ENCODE measurements at regions not wholly inside any gene's neighbourhood (a gene's known extent, or its start where the extent isn't known, plus 50 kb on each side); places are given as distances from the start of the nearest gene placed in this dataset.

- no peak overlapping the region for H3K4me2 ChIP-seq (ENCODE audit: low read depth, low read length, poor library complexity, severe bottlenecking)
- no peak overlapping the region for H3K4me3 ChIP-seq (ENCODE audit: low read length, poor library complexity, severe bottlenecking)
- H2AFZ ChIP-seq (ENCODE audit: low read length), result peak overlapping the region; percentile 76
- H3K9ac ChIP-seq (ENCODE audit: low read depth, low read length, poor library complexity, severe bottlenecking), result no peak overlapping the region
- no peaks in the 10 kb centered on the region for H4K20me1 ChIP-seq (ENCODE audit: insufficient read depth, low read length, poor library complexity, severe bottlenecking)
- no peaks in the 10 kb centered on the region for H3K36me3 ChIP-seq (ENCODE audit: insufficient read depth, low read length)
- no peaks in the 10 kb centered on the region for H3K79me2 ChIP-seq (ENCODE audit: insufficient read depth, low read length)
- no peaks in the 10 kb centered on the region for H3K9me3 ChIP-seq (ENCODE audit: insufficient read depth, low read depth, low read length)
- no peak for TF ChIP-seq EZH2phosphoT487 (IDR thresholded peaks at IDR 0.05; ENCODE audit: borderline replicate concordance)
- no peak for TF ChIP-seq CTCF (conservative IDR thresholded peaks at IDR 0.05; ENCODE audit: low read length)
- no peaks in the 10 kb centered on the region for H3F3A ChIP-seq (ENCODE audit: low read depth)
- peaks cover 27% of the 10 kb centered on the region for H3K4me1 ChIP-seq (ENCODE audit: insufficient read depth, low read length, poor library complexity, severe bottlenecking)
- no peaks in the 10 kb centered on the region for H3K27me3 ChIP-seq (ENCODE audit: insufficient read depth, low read length, poor library complexity, severe bottlenecking)
- H3K9me2 ChIP-seq (replicated peaks; ENCODE audit: low read depth, low read length), result no peaks in the 10 kb centered on the region
These were observed 253.1 kb upstream of the DUSP10 start for GRCh38 chr1:221994939-221995338.

GRCh38 chr1:221994274-221994698 lies 252.4 kb upstream of the DUSP10 start:
- TF ChIP-seq CTCF (conservative IDR thresholded peaks at IDR 0.05; ENCODE audit: low read length), result no peak
- TF ChIP-seq EZH2phosphoT487 (IDR thresholded peaks at IDR 0.05; ENCODE audit: borderline replicate concordance), result no peak
- Histone ChIP-seq H3K9me3 (ENCODE audit: insufficient read depth, low read depth, low read length) (no peaks in the 10 kb centered on the region), H3K9ac (ENCODE audit: low read depth, low read length, poor library complexity, severe bottlenecking) (no peak overlapping the region), H3K4me2 (ENCODE audit: low read depth, low read length, poor library complexity, severe bottlenecking) (peak overlapping the region; percentile 15), H4K20me1 (ENCODE audit: insufficient read depth, low read length, poor library complexity, severe bottlenecking) (no peaks in the 10 kb centered on the region), H3K9me2 (replicated peaks; ENCODE audit: low read depth, low read length) (no peaks in the 10 kb centered on the region), H3F3A (ENCODE audit: low read depth) (no peaks in the 10 kb centered on the region), H3K4me3 (ENCODE audit: low read length, poor library complexity, severe bottlenecking) (no peak overlapping the region), H3K27me3 (ENCODE audit: insufficient read depth, low read length, poor library complexity, severe bottlenecking) (no peaks in the 10 kb centered on the region), H3K36me3 (ENCODE audit: insufficient read depth, low read length) (no peaks in the 10 kb centered on the region), H3K79me2 (ENCODE audit: insufficient read depth, low read length) (no peaks in the 10 kb centered on the region), H3K4me1 (ENCODE audit: insufficient read depth, low read length, poor library complexity, severe bottlenecking) (peaks cover 33% of the 10 kb centered on the region), H2AFZ (ENCODE audit: low read length) (peak overlapping the region; percentile 76)

- Histone ChIP-seq H3K9me2 (replicated peaks; ENCODE audit: low read depth, low read length) (no peaks in the 10 kb centered on the region), H3K9ac (ENCODE audit: low read depth, low read length, poor library complexity, severe bottlenecking) (no peak overlapping the region), H3K79me2 (ENCODE audit: insufficient read depth, low read length) (no peaks in the 10 kb centered on the region), H3K4me2 (ENCODE audit: low read depth, low read length, poor library complexity, severe bottlenecking) (no peak overlapping the region), H3K9me3 (ENCODE audit: insufficient read depth, low read depth, low read length) (no peaks in the 10 kb centered on the region), H3K27me3 (ENCODE audit: insufficient read depth, low read length, poor library complexity, severe bottlenecking) (no peaks in the 10 kb centered on the region), H2AFZ (ENCODE audit: low read length) (peak overlapping the region; percentile 76; the same call in 1 of the 2 replicates), H3K4me1 (ENCODE audit: insufficient read depth, low read length, poor library complexity, severe bottlenecking) (peaks cover 33% of the 10 kb centered on the region), H3K4me3 (ENCODE audit: low read length, poor library complexity, severe bottlenecking) (no peak overlapping the region), H3F3A (ENCODE audit: low read depth) (no peaks in the 10 kb centered on the region), H3K36me3 (ENCODE audit: insufficient read depth, low read length) (no peaks in the 10 kb centered on the region), H4K20me1 (ENCODE audit: insufficient read depth, low read length, poor library complexity, severe bottlenecking) (no peaks in the 10 kb centered on the region)
- TF ChIP-seq EZH2phosphoT487 (IDR thresholded peaks at IDR 0.05; ENCODE audit: borderline replicate concordance) (no peak), CTCF (conservative IDR thresholded peaks at IDR 0.05; ENCODE audit: low read length) (peak; percentile 43)
These were observed 251.6 kb upstream of the DUSP10 start for GRCh38 chr1:221993444-221993948.
